Transverse colon (tissue), 4 donors: ENCODE measurements at regions not wholly inside any gene's neighbourhood (a gene's known extent, or its start where the extent isn't known, plus 50 kb on each side); places are given as distances from the start of the nearest gene placed in this dataset.

Experiments used
- DNase-seq: peaks from one replicate; pipeline ENCODE4 v3.0.0-alpha.2; 2019
- H3K27ac ChIP-seq, 4 donors: fragments of 200-600 bp; sonication (generic); 2 replicates each; pipeline ENCODE4 v1.5.1; 2016 to 2018; ENCODE audit warnings: inconsistent platforms in 4 of 4
- H3K27me3 ChIP-seq: fragments of 200-600 bp; sonication (generic); 2 replicates; pipeline ENCODE4 v1.5.1; 2017; ENCODE audit warnings: inconsistent platforms
- H3K36me3 ChIP-seq, 4 donors: fragments of 200-600 bp; sonication (generic); 2 replicates each; pipeline ENCODE4 v1.5.1; 2017 to 2019; ENCODE audit warnings: inconsistent platforms in 4 of 4
- H3K4me1 ChIP-seq, 4 donors: fragments of 200-600 bp; sonication (generic); 2 replicates each; pipeline ENCODE4 v1.5.1; 2017 to 2020; ENCODE audit warnings: inconsistent platforms in 4 of 4
- H3K4me3 ChIP-seq, 4 donors: fragments of 200-600 bp; sonication (generic); 1 replicate in 1 of 4; 2 replicates in 3 of 4; pipeline versions ENCODE4 v1.5.1 to v1.6.1; 2017 to 2019; ENCODE audit warnings: inconsistent platforms in 4 of 4
- H3K9me3 ChIP-seq, 2 donors: fragments of 200-600 bp; sonication (generic); 2 replicates each; pipeline ENCODE4 v1.5.1; 2017 to 2019; ENCODE audit warnings: inconsistent platforms in 2 of 2
- EP300 ChIP-seq: sonication (generic); formaldehyde crosslinking; IDR thresholded peaks from one replicate; pipeline ENCODE4 v1.6.1; 2017; ENCODE audit warnings: antibody characterized with exemption, low read depth
- POLR2A ChIP-seq: fragments of 450-650 bp; IDR thresholded peaks from one replicate; pipeline ENCODE4 v1.6.1; 2016; ENCODE audit warnings: antibody characterized with exemption, mild to moderate bottlenecking, moderate library complexity
- POLR2AphosphoS5 ChIP-seq, 3 donors: sonication (generic); formaldehyde crosslinking; IDR thresholded peaks; one replicate each; pipeline ENCODE4 v1.6.1; 2016; ENCODE audit warnings: antibody characterized with exemption in 3 of 3
- WGBS, 2 donors: methylation state at CpG; one replicate each; pipeline ENCODE4 v1.1.5; 2018; ENCODE audit warnings: low coverage in 1 of 2; 5-methylcytosine and 5-hydroxymethylcytosine counted together
- in situ Hi-C, 4 donors: fragments of 200-750 bp; cut with MboI; loops; one replicate each; pipeline versions ENCODE4 v1.15.0 to v1.15.1; 2017; ENCODE audit warnings: low sequenced_read_pairs in 3 of 4, low pct_ligation_motif_present in 1 of 4, low pct_unique_long_range_greater_than_20kb in 1 of 4
- intact Hi-C: fragments of 100-400 bp; cut with DNase I; formaldehyde crosslinking; loops from one replicate; pipeline ENCODE4 v1.15.1; 2023; ENCODE audit warnings: low total_unique reads
- TF ChIP-seq, protein P1 (sequence below), 5 experiments: fragments of 200-600 bp in 3 of 5; fragments of 450-650 bp in 2 of 5; sonication (generic) in 3 of 5; IDR thresholded peaks; 1 replicate in 2 of 5; 2 replicates in 3 of 5; pipeline ENCODE4 v1.5.1; 2016 to 2017; ENCODE audit warnings: antibody characterized with exemption in 5 of 5, inconsistent platforms in 3 of 5, mild to moderate bottlenecking in 2 of 5, moderate library complexity in 1 of 5

GRCh38 chr2:106299696-106300095, 105.6 kb upstream of the UXS1 start:
- TF ChIP-seq POLR2A (no peak), POLR2AphosphoS5 (IDR thresholded peaks at IDR 0.05) (no peak)
- intact Hi-C loops (no loop called here), in situ Hi-C loops (no loop called here)
- Histone ChIP-seq H3K4me1 (peaks cover 0 to 8% (median 4%) of the 10 kb centered on the region in 4 donors), H3K9me3 (no peaks in the 10 kb centered on the region), H3K27ac (peak overlapping the region in 3 of 4 donors; percentile 11 to 32 (median 31)), H3K36me3 (no peaks in the 10 kb centered on the region), H3K4me3 (no peak overlapping the region), H3K27me3 (no peaks in the 10 kb centered on the region)
- peak; percentile 28 for DNase-seq
- WGBS, 2 donors, result 11% methylated on average over 2 of the region's 2 CpGs; no CpG with 5 or more reads in 1 of the 2 donors

GRCh38 chr2:106296182-106296815, 102.2 kb upstream of the UXS1 start:
- TF ChIP-seq POLR2A, result no peak
- no peak for TF ChIP-seq POLR2AphosphoS5 (IDR thresholded peaks at IDR 0.05)
- TF ChIP-seq, protein P1, sequence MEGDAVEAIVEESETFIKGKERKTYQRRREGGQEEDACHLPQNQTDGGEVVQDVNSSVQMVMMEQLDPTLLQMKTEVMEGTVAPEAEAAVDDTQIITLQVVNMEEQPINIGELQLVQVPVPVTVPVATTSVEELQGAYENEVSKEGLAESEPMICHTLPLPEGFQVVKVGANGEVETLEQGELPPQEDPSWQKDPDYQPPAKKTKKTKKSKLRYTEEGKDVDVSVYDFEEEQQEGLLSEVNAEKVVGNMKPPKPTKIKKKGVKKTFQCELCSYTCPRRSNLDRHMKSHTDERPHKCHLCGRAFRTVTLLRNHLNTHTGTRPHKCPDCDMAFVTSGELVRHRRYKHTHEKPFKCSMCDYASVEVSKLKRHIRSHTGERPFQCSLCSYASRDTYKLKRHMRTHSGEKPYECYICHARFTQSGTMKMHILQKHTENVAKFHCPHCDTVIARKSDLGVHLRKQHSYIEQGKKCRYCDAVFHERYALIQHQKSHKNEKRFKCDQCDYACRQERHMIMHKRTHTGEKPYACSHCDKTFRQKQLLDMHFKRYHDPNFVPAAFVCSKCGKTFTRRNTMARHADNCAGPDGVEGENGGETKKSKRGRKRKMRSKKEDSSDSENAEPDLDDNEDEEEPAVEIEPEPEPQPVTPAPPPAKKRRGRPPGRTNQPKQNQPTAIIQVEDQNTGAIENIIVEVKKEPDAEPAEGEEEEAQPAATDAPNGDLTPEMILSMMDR (IDR thresholded peaks at IDR 0.05), result no peak
- no peak for TF ChIP-seq EP300
- intact Hi-C loops (no loop called here), in situ Hi-C loops (no loop called here)
- 84% methylated on average over 7 to 8 of the region's 8 CpGs for WGBS, 2 donors
- Histone ChIP-seq H3K4me1 (peaks cover 0 to 8% (median 4%) of the 10 kb centered on the region in 4 donors), H3K27me3 (no peaks in the 10 kb centered on the region), H3K4me3 (no peak overlapping the region), H3K9me3 (no peaks in the 10 kb centered on the region), H3K27ac (no peak overlapping the region), H3K36me3 (no peaks in the 10 kb centered on the region)
- no peak for DNase-seq

- in situ Hi-C loops (no loop called here), intact Hi-C loops (no loop called here)
These were observed 100.1 kb upstream of the UXS1 start for GRCh38 chr2:106294182-106294581.

DNA sequence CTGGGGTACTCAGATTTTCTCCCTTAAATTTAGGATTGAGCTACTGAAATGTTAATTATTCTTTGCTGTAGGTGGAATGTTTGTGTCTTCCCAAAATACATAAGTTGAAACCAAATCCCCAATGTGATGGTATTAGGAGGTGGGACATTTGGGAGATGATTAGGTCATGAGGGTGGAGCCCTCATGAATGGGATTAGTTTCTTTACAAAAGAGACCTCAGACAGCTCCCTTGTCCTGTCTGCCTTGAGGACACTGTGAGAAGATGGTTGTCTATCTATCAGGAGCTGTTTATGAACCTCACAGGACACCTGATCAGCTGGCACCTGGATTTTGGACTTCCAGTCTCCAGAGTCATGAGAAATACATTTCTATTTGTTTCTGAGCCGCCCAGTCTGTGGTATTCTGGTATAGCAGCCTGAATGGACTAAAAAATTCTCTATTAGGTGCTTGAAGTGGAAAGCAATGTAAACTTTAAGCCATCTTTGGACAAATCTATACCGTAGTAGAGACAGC, 99.2 kb upstream of the UXS1 start:
- H3K4me3 ChIP-seq, result no peak overlapping the region
- TF ChIP-seq, protein P1 (IDR thresholded peaks at IDR 0.05), result no peak
- TF ChIP-seq EP300 (no peak), POLR2A (no peak), POLR2AphosphoS5 (IDR thresholded peaks at IDR 0.05) (no peak)
- 86% methylated on average over 2 of the region's 2 CpGs; no CpG with 5 or more reads in 1 of the 2 donors for WGBS, 2 donors
- no peak for DNase-seq
- intact Hi-C loops (no loop called here), in situ Hi-C loops (no loop called here)
- no peaks in the 10 kb centered on the region for H3K36me3 ChIP-seq
- no peaks in the 10 kb centered on the region for H3K9me3 ChIP-seq
- H3K27ac ChIP-seq, result no peak overlapping the region
- H3K4me1 ChIP-seq, result no peaks in the 10 kb centered on the region
- H3K27me3 ChIP-seq, result no peaks in the 10 kb centered on the region

More at GRCh38 chr2:106294182-106294581, 100.1 kb upstream of the UXS1 start:
- Histone ChIP-seq H3K36me3 (no peaks in the 10 kb centered on the region), H3K4me3 (no peak overlapping the region), H3K27me3 (no peaks in the 10 kb centered on the region), H3K27ac (no peak overlapping the region), H3K4me1 (peaks cover 0 to 4% (median 2%) of the 10 kb centered on the region in 4 donors), H3K9me3 (no peaks in the 10 kb centered on the region)
- no peak for DNase-seq
- TF ChIP-seq POLR2AphosphoS5 (IDR thresholded peaks at IDR 0.05) (no peak), POLR2A (no peak), EP300 (no peak)
- TF ChIP-seq, protein P1 (IDR thresholded peaks at IDR 0.05), result no peak
- 40 to 66% methylated on average over 1 of the region's 1 CpG for WGBS, 2 donors
